Bronchial epithelial cell (primary cell): ENCODE measurements at regions not wholly inside any gene's neighbourhood (a gene's known extent, or its start where the extent isn't known, plus 50 kb on each side); places are given as distances from the start of the nearest gene placed in this dataset.
A peak's percentile ranks its signal among the peaks of the same experiment; 100 is the strongest.

Experiments used
- DNase-seq: peaks from one replicate; pipeline ENCODE4 v3.0.0-alpha.2; 2010; ENCODE audit warnings: low read depth
- FAIRE-seq: peaks from 2 replicates; lab custom pipeline; 2011; peaks lifted over from hg19 to GRCh38; lab: Jason Lieb, UNC
- H3K27me3 ChIP-seq: 2 replicates; pipeline ENCODE4 v1.5.1; 2011; ENCODE audit warnings: low read length; ENCODE audit not compliant: control insufficient read depth, insufficient read depth
- H3K36me3 ChIP-seq: 2 replicates; pipeline ENCODE4 v1.5.1; 2011; ENCODE audit warnings: low read length; ENCODE audit not compliant: control insufficient read depth, insufficient read depth
- H3K4me3 ChIP-seq: 2 replicates; pipeline ENCODE4 v1.5.1; 2011; ENCODE audit warnings: mild to moderate bottlenecking, low read depth, low read length, control low read depth
- CTCF ChIP-seq: IDR thresholded peaks from 2 replicates; pipeline ENCODE4 v1.5.1; 2011; ENCODE audit warnings: mild to moderate bottlenecking, moderate library complexity, low read length, control low read depth, inconsistent platforms; ENCODE audit not compliant: insufficient read depth, severe bottlenecking

- FAIRE-seq, result no peak
- TF ChIP-seq CTCF, result no peak
Observed at GRCh38 chr15:93458597-93458996, 369.6 kb upstream of the RGMA start.

GRCh38 chr15:93454788-93455187, 365.8 kb upstream of the RGMA start:
- no peak overlapping the region for H3K4me3 ChIP-seq
- FAIRE-seq (no peak), DNase-seq (no peak)
- TF ChIP-seq CTCF, result no peak
- H3K36me3 ChIP-seq, result no peaks in the 10 kb centered on the region
- H3K27me3 ChIP-seq, result no peaks in the 10 kb centered on the region

More at GRCh38 chr15:93458597-93458996, 369.6 kb upstream of the RGMA start:
- DNase-seq, result no peak
- Histone ChIP-seq H3K36me3 (no peaks in the 10 kb centered on the region), H3K27me3 (no peaks in the 10 kb centered on the region), H3K4me3 (no peak overlapping the region)

GRCh38 chr15:93452537-93453211, 363.7 kb upstream of the RGMA start:
- FAIRE-seq (no peak), DNase-seq (no peak)
- no peaks in the 10 kb centered on the region for H3K36me3 ChIP-seq
- no peak for TF ChIP-seq CTCF
- H3K4me3 ChIP-seq, result no peak overlapping the region
- no peaks in the 10 kb centered on the region for H3K27me3 ChIP-seq

- FAIRE-seq (no peak), DNase-seq (peak; percentile 47)
- TF ChIP-seq CTCF, result no peak
- no peak overlapping the region for H3K4me3 ChIP-seq
- H3K27me3 ChIP-seq, result no peaks in the 10 kb centered on the region
- H3K36me3 ChIP-seq, result no peaks in the 10 kb centered on the region
Observed at GRCh38 chr15:93451822-93452221, 362.8 kb upstream of the RGMA start.

GRCh38 chr15:93451265-93451664, 362.3 kb upstream of the RGMA start:
- no peak overlapping the region for H3K4me3 ChIP-seq
- DNase-seq (no peak), FAIRE-seq (no peak)
- no peak for TF ChIP-seq CTCF
- no peaks in the 10 kb centered on the region for H3K27me3 ChIP-seq
- no peaks in the 10 kb centered on the region for H3K36me3 ChIP-seq

- Histone ChIP-seq H3K36me3 (no peaks in the 10 kb centered on the region), H3K27me3 (no peaks in the 10 kb centered on the region), H3K4me3 (no peak overlapping the region)
- no peak for TF ChIP-seq CTCF
- DNase-seq, result no peak
- FAIRE-seq, result no peak
Observed at GRCh38 chr15:93449798-93450197, 360.8 kb upstream of the RGMA start.
